Activated CD8-positive, alpha-beta memory T cell treated with anti-CD3 and anti-CD28 coated beads, Interleukin-2, amount 10 ng/mL, durations not matched to agents 7 days and 5 days (primary cell): ENCODE measurements at regions not wholly inside any gene's neighbourhood (a gene's known extent, or its start where the extent isn't known, plus 50 kb on each side); places are given as distances from the start of the nearest gene placed in this dataset.
"Not testable (repeated sequence)": the region's sequence is repeated elsewhere in the genome, so short reads cannot be mapped to it uniquely, and the experiment has no call there.

Experiments
- ATAC-seq: fragments of 150-1000 bp; cut with Tn5 transposase; one replicate; pipeline ENCODE4 v1.10.0; 2021; ENCODE audit warnings: moderate library complexity
- CTCF ChIA-PET: fragments of 350-600 bp; sonication (Branson Sonifier 250); formaldehyde crosslinking; loops from one replicate; lab custom pipeline; 2021; ENCODE audit warnings: antibody characterized with exemption; lab: Charles Lee
- DNase-seq: peaks from one replicate; pipeline ENCODE4 v3.0.0-alpha.2; 2020
- H3K27ac Mint-ChIP-seq: one replicate; pipeline ENCODE4 v1.8.0; 2021; ENCODE audit warnings: mild to moderate bottlenecking, mixed read lengths
- H3K27me3 Mint-ChIP-seq: one replicate; pipeline ENCODE4 v1.8.0; 2021; ENCODE audit warnings: mixed read lengths
- H3K36me3 Mint-ChIP-seq: one replicate; pipeline ENCODE4 v1.8.0; 2021; ENCODE audit warnings: mild to moderate bottlenecking, mixed read lengths
- H3K4me1 Mint-ChIP-seq: one replicate; pipeline ENCODE4 v1.8.0; 2021; ENCODE audit warnings: mixed read lengths
- H3K4me3 Mint-ChIP-seq: one replicate; pipeline ENCODE4 v1.8.0; 2021; ENCODE audit warnings: mild to moderate bottlenecking, moderate library complexity, mixed read lengths
- H3K9me3 Mint-ChIP-seq: one replicate; pipeline ENCODE4 v1.8.0; 2022; ENCODE audit warnings: low read depth, mixed read lengths

GRCh38 chr11:115636753-115637527 lies 132.7 kb upstream of the CADM1 start:
- Mint-ChIP-seq H3K36me3 (no peaks in the 10 kb centered on the region), H3K27me3 (no peaks in the 10 kb centered on the region), H3K9me3 (no peaks in the 10 kb centered on the region), H3K27ac (no peak overlapping the region), H3K4me1 (no peaks in the 10 kb centered on the region), H3K4me3 (no peak overlapping the region)
- DNase-seq (no peak), ATAC-seq (no peak)
- CTCF ChIA-PET, result interaction anchor here (0.8 kb wide), 1 partner anchor 12 kb away, joined by 3 read pairs; no protein-coding TSS in a partner anchor

GRCh38 chr11:115633977-115634376 lies 129.8 kb upstream of the CADM1 start:
- H3K27ac Mint-ChIP-seq, DNase-seq, H3K4me3 Mint-ChIP-seq, CTCF ChIA-PET, H3K4me1 Mint-ChIP-seq, H3K27me3 Mint-ChIP-seq, ATAC-seq, H3K36me3 Mint-ChIP-seq, H3K9me3 Mint-ChIP-seq: not testable (repeated sequence)

DNA sequence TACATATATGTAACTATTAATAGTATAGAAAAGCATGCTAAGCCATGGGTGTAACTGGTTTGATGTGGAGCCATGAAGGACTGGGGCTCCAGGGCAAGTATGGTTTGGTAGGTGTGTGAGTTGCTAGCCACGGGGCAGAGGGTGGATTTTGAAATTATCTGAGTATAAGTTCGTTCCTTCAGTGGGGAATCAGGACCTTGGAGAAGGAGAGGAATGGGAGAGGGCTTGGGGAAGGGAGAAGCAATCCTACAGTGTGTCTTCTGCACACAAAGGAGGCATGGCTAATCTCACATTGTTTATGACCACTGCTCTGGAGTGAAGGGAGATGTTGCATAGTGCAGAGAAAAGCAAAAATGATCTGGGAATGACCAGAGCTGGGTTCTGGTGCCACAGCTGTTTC lies 127.8 kb upstream of the CADM1 start:
- Mint-ChIP-seq H3K4me3 (no peak overlapping the region), H3K4me1 (no peaks in the 10 kb centered on the region), H3K9me3 (no peaks in the 10 kb centered on the region), H3K36me3 (no peaks in the 10 kb centered on the region), H3K27me3 (no peaks in the 10 kb centered on the region), H3K27ac (no peak overlapping the region)
- CTCF ChIA-PET, result no interaction called here
- DNase-seq, result no peak
- no peak for ATAC-seq

DNA sequence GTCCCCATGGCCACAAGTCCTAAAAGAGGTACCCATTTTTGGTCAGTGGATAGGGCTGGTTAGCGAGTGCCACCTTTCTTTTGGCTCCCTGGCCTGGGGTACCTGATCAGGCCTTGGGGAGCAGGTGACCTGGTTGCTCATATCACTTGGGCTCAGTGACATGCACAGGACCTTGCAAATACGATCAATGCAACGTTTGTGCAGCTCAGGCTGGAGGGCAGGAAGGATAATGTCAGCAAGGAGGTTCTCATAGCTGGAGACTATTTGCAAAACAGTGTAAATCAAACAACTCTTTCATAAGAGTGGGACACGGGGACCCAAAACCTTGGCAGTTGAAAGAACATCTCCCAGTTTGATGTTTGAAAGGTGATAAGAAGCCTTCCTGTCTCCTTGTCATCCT lies 127.4 kb upstream of the CADM1 start:
- no peak for DNase-seq
- ATAC-seq, result no peak

DNA sequence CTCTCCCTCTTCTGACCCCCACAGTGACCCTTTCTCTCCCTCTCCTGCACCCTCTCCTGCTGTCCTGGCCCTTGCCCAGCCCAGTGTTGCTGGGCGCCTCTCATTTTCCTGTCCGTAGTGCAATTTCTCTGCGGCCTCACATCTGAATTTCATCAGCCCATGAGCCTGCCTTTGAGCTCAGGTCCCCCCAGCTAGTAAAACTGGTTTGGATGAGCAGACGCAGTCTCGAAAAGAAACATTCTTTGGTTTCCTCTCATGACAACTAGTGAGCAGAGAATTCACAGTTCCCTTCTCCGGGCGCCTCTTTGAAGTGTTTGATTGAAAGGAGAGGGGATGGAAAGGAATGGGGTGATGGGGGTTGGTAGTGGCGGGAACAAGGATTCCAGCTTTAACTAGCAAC lies 126.0 kb upstream of the CADM1 start:
- no peak for ATAC-seq
- H3K27ac Mint-ChIP-seq, result no peak overlapping the region
- H3K36me3 Mint-ChIP-seq, result no peaks in the 10 kb centered on the region
- DNase-seq, result no peak
- H3K4me1 Mint-ChIP-seq, result no peaks in the 10 kb centered on the region
- H3K4me3 Mint-ChIP-seq, result no peak overlapping the region
- no peaks in the 10 kb centered on the region for H3K9me3 Mint-ChIP-seq
- CTCF ChIA-PET, result no interaction called here
- no peaks in the 10 kb centered on the region for H3K27me3 Mint-ChIP-seq

More for the DNA sequence above, 127.4 kb upstream of the CADM1 start:
- Mint-ChIP-seq H3K36me3 (no peaks in the 10 kb centered on the region), H3K27ac (no peak overlapping the region), H3K27me3 (no peaks in the 10 kb centered on the region), H3K4me3 (no peak overlapping the region), H3K9me3 (no peaks in the 10 kb centered on the region), H3K4me1 (no peaks in the 10 kb centered on the region)
- CTCF ChIA-PET, result no interaction called here

GRCh38 chr11:115629456-115630015 lies 125.3 kb upstream of the CADM1 start:
- DNase-seq (no peak), ATAC-seq (no peak)
- H3K36me3 Mint-ChIP-seq, result no peaks in the 10 kb centered on the region
- H3K4me1 Mint-ChIP-seq, result no peaks in the 10 kb centered on the region
- CTCF ChIA-PET, result no interaction called here
- no peak overlapping the region for H3K27ac Mint-ChIP-seq
- no peak overlapping the region for H3K4me3 Mint-ChIP-seq
- no peaks in the 10 kb centered on the region for H3K27me3 Mint-ChIP-seq
- H3K9me3 Mint-ChIP-seq, result no peaks in the 10 kb centered on the region

DNA sequence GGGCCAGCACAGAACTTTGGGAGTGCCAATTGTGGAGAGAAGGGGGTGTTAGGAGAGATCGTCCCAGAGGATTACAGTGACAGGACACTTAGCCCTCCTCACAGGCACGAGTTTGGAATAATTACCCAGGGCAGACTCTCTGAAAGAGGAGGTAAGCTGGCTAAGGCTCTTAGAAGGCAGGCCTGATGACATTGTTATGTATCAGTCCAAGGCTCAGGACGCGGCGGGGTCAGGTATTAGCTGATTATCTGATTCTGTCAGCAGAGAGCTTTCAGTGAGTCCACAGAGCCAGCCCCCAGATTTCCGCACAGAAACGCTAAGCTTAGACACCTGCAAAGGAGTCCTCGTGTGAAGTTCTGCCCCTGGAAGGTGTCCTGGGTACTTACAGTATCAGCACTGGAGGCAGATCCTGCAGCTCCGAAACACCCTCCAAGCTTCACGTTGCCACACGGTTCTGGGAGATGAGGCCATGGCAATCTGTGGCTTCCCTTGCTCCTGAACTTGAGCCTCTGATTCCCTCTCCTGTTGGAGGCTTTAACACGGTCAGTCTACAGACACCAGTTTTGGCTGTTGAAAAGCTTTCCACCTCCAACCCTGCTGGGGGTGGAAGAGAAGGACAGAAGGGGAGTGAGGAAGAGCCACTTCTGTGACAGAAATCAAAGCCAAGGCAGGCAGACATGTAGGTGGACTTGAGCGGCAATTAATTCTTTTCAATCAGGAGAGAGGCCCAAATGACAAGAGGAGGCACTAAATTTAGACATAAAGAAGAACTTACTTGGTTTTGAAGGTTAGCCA lies 123.6 kb upstream of the CADM1 start:
- CTCF ChIA-PET, result no interaction called here
- DNase-seq, result no peak
- no peaks in the 10 kb centered on the region for H3K4me1 Mint-ChIP-seq

DNA sequence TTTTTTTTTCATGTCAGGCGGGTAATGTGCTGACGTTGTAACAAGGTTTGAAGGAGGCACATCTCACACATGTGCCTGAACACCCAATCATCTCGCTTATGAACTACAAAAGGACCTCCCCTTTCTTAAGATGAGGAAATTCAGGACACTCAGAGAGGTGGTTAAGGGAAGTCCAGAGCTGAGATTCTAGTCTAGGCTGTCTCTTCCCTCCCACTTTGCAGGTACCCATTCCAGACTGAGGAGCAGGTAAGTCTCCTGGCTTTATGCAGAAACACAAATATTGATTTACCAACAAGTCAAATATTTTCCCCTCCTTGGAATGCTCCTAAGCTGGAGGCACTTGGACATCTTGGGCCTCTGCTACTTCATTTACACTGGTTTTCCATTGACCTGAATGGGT lies 122.9 kb upstream of the CADM1 start:
- H3K27me3 Mint-ChIP-seq, result no peaks in the 10 kb centered on the region
- DNase-seq (no peak), ATAC-seq (no peak)
- no peaks in the 10 kb centered on the region for H3K36me3 Mint-ChIP-seq
- CTCF ChIA-PET, result no interaction called here
- H3K9me3 Mint-ChIP-seq, result no peaks in the 10 kb centered on the region
- H3K4me3 Mint-ChIP-seq, result no peak overlapping the region
- H3K4me1 Mint-ChIP-seq, result no peaks in the 10 kb centered on the region
- H3K27ac Mint-ChIP-seq, result no peak overlapping the region

More for the DNA sequence above, 123.6 kb upstream of the CADM1 start:
- no peak for ATAC-seq
- Mint-ChIP-seq H3K4me3 (no peak overlapping the region), H3K27me3 (no peaks in the 10 kb centered on the region), H3K36me3 (no peaks in the 10 kb centered on the region), H3K27ac (no peak overlapping the region), H3K9me3 (no peaks in the 10 kb centered on the region)

DNA sequence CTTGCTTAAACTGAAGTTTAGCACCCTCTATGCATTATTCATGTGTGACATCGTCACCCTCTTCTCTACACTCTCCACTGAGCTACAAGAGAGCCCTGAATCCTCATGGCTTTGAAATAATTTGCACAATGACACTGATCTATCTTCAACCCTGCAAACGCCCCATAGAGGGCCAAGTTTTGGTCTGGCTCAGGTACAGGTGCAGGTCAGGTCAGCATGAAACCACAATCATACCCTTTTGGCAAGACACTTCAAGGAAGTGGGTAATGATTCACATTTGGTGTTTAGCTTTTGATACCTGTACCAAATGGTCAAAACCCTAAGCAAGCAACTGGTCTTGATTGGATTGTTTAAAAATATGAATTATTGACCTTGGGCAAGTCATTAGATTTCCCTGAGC lies 122.2 kb upstream of the CADM1 start:
- Mint-ChIP-seq H3K4me1 (no peaks in the 10 kb centered on the region), H3K9me3 (no peaks in the 10 kb centered on the region), H3K27me3 (no peaks in the 10 kb centered on the region), H3K4me3 (no peak overlapping the region), H3K36me3 (no peaks in the 10 kb centered on the region), H3K27ac (no peak overlapping the region)
- CTCF ChIA-PET, result no interaction called here
- DNase-seq (no peak), ATAC-seq (no peak)

DNA sequence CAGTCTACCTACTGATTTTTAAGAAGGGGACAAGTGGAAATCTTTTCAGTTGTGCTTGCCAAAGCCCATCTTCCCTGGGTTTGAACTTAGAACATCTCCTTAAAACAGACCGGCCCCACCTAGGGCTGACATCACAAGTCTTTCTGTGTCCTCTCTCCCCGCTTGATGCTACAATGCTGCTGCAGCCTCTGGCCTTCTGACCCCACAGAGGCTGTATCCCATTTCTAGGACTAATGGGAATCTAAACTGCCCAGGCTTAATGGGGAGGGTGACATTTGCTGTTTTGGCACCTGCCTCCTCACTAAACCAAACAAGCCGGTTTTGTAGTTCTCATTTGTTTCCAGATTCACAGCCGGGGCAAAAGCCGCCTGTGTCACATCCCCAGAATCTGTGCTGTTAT lies 121.3 kb upstream of the CADM1 start:
- DNase-seq (no peak), ATAC-seq (no peak)
- CTCF ChIA-PET, result interaction anchor here (1.0 kb wide), 1 partner anchor 11 kb away, joined by 3 read pairs; no protein-coding TSS in a partner anchor
- Mint-ChIP-seq H3K9me3 (no peaks in the 10 kb centered on the region), H3K4me3 (no peak overlapping the region), H3K27me3 (no peaks in the 10 kb centered on the region), H3K27ac (no peak overlapping the region), H3K36me3 (no peaks in the 10 kb centered on the region), H3K4me1 (no peaks in the 10 kb centered on the region)

DNA sequence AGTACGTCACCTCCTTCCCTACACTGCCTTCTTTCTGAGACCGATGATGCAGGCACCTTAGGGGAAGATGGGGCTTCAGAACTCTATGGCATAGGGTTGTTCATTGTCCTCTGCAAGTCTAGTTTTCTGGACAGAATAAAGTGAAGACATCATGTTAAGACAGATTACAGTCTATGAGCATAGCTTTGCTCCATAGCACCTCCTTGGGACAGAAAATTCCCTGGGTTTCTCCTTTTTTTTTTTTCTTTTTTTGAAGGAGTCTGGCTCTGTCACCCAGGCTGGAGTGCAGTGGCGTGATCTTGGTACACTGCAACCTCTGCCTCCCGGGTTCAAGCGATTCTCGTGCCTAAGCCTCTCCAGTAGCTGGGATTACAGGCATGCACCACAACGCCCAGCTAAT lies 119.8 kb upstream of the CADM1 start:
- CTCF ChIA-PET, result no interaction called here

GRCh38 chr11:115623021-115623451 lies 118.8 kb upstream of the CADM1 start:
- ATAC-seq, result no peak
- no peaks in the 10 kb centered on the region for H3K36me3 Mint-ChIP-seq
- no peaks in the 10 kb centered on the region for H3K27me3 Mint-ChIP-seq
- CTCF ChIA-PET, result no interaction called here
- H3K4me1 Mint-ChIP-seq, result no peaks in the 10 kb centered on the region
- no peak for DNase-seq
- no peak overlapping the region for H3K27ac Mint-ChIP-seq
- H3K4me3 Mint-ChIP-seq, result no peak overlapping the region
- no peaks in the 10 kb centered on the region for H3K9me3 Mint-ChIP-seq

More for the DNA sequence above, 119.8 kb upstream of the CADM1 start:
- H3K4me3 Mint-ChIP-seq, result no peak overlapping the region
- no peak for ATAC-seq
- no peaks in the 10 kb centered on the region for H3K36me3 Mint-ChIP-seq
- no peak for DNase-seq
- H3K9me3 Mint-ChIP-seq, result no peaks in the 10 kb centered on the region
- H3K4me1 Mint-ChIP-seq, result no peaks in the 10 kb centered on the region
- H3K27ac Mint-ChIP-seq, result no peak overlapping the region
- no peaks in the 10 kb centered on the region for H3K27me3 Mint-ChIP-seq

- Mint-ChIP-seq H3K9me3 (no peaks in the 10 kb centered on the region), H3K27ac (no peak overlapping the region), H3K36me3 (no peaks in the 10 kb centered on the region), H3K27me3 (no peaks in the 10 kb centered on the region), H3K4me3 (no peak overlapping the region), H3K4me1 (no peaks in the 10 kb centered on the region)
- DNase-seq, result no peak
- CTCF ChIA-PET, result no interaction called here
- no peak for ATAC-seq
These were observed 114.2 kb upstream of the CADM1 start for GRCh38 chr11:115618428-115618827.

GRCh38 chr11:115617767-115618166 lies 113.6 kb upstream of the CADM1 start:
- ATAC-seq (no peak), DNase-seq (no peak)
- H3K4me3 Mint-ChIP-seq, result no peak overlapping the region
- CTCF ChIA-PET, result no interaction called here
- no peaks in the 10 kb centered on the region for H3K9me3 Mint-ChIP-seq
- H3K27me3 Mint-ChIP-seq, result no peaks in the 10 kb centered on the region
- no peaks in the 10 kb centered on the region for H3K36me3 Mint-ChIP-seq
- no peaks in the 10 kb centered on the region for H3K4me1 Mint-ChIP-seq
- no peak overlapping the region for H3K27ac Mint-ChIP-seq
